Colon (tissue), 2 donors: ENCODE measurements at regions not wholly inside any gene's neighbourhood (a gene's known extent, or its start where the extent isn't known, plus 50 kb on each side); places are given as distances from the start of the nearest gene placed in this dataset.

Experiments used
- FAIRE-seq: peaks from 2 replicates; lab custom pipeline; 2012; peaks lifted over from hg19 to GRCh38; lab: Jason Lieb, UNC
- donor health status: control.
- donor health status: control.

DNA sequence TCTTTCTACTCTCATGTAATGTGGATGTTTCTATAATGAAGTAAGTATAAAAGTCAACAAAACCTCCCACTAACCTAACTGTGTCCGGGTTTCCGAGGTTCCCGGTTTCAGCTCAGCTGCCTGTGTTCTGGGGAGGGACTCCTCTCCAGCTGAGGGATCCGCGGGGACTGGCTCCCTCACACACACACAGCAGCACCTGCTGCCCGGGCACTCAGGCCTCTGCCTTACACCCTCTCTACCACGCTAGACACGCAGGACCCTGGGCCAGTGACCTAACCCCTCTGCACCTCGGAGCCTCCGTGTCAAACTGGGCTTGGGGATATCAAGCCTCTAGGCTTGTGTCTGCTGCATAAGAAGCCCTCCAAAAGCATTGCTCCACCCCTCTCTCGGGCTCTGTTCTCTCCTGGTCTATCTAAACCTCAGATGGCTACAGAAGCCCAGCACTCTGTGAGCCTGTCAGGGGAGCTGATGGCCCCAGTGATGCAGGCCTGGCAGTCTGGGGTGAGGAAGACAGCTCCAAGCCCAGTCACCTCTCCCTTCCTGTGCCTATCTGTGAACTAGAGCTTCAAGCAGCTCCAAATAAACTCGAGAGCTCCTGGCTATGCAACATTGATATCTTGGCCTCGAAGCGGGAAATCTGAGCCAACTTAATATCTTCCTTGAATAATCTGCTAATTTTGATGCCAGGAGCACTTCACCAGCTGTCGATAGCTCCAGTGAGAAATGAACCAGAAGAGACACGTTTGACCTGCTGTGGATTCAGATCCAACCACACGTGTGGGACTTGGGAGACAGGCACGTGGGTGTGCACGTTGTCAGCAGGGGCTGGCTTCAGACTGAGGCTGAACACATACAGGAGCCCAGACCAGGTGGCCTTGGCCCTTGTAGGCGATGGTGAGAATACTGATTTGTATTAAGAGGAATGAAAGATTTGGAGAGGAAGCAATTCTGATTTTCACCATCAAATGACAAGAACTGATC, 232.7 kb upstream of the B3GAT1 start:
- no peak for FAIRE-seq

DNA sequence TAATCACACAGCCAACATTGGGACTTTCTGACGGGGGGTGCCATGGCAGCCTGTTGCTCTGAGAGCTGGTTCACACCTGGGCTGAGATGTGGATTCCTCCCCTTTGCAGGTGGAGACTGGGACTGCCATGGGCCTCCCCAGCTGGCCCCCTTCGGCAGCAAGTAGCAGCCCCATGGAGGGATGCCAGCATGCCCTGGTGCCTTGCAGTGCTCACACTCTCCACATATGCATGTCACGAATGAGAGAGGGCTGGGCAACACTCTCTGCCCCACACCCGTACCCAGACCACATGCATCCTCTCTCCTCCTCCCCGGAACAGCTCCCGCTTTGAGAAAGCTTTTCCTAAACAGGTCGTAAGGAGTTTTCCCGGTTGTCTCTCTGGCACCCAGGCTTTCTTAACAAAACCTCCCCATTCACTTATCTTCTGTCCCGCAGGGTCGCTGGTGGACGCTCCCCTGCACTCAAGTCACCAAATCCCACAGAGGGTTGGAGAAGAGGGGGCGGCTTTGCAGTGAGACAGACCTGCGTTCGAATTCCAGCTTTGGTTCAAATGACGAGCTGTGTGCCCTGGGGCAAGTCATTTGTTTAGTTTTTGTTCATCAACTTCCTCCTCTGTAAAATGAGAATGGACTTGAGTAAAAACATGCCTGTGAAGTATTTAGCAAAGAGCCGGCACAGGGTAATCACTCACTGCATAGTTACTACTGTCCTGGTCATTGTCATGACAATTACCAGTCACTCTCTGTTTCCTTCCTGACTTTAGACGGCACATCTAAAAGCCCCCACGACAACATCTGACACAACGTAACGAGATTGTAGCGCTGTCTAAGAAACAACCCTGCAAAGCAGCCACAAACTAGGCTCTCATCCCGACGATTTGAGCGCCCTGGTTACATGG, 231.3 kb upstream of the B3GAT1 start:
- no peak for FAIRE-seq

DNA sequence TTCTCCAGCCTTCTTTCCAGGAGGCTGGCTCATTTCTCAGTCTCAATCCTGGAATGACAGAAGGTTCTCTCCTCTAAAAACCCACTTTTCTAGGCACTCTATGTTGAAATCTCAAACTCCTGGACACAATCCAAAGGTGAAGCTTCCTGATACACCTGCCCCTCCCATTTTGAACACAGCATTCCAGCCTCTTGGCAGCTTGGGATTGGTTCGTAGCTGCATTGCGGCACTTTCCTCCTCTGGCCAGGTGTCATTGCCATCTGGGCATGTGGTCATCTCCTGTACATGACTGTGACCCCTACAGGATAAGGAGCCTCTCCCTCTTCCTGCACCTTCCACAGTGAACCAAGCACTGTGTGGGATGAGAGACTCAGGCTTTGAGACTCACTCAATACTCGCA, 230.2 kb upstream of the B3GAT1 start:
- no peak for FAIRE-seq

DNA sequence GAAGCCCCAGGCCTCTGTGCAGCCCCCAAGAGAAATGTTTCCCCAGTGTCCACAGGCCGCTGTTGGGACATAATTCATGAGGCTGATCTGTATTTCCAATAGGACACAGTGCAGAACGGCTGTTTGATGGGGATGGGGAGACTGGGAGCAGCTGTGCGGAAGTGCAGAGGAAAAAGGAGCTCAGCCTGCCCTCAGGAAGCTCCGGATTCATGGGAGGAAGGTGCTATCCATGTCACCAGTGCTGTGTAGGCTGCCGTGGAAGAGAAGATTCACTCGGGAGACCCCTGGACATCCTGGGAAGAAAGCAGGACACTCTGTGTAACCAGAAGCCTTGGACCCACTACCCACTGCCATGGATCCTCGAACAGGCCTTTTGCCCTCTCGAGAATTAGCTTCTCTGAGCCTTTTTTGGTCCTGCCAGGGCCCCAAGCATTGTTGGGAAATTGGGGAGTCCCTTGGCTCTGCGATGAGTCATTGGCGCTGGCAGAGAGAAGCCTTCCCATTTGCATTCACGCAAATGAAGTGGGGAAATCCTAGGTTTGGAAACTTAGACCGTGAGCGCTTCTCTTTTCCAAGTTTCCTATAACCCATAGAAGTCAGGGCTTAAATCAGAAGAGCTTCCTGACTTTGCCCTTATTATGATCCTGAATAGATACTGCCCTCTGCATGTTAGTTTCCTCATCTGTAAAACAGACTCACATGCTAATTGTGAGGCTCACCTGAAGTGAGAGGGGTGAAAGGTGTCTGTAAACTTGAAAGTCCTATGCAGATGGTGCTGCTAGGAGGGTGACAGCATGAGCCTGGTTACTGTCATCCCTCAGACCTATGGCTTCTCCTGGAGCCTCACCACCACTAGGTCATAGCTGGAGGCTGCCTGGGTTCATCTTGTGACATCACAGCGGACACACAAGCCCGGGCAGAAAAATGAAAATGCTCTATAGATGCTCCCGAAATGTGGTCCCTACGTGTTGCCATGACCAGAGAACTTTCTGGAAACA, 229.2 kb upstream of the B3GAT1 start:
- FAIRE-seq: no peak

DNA sequence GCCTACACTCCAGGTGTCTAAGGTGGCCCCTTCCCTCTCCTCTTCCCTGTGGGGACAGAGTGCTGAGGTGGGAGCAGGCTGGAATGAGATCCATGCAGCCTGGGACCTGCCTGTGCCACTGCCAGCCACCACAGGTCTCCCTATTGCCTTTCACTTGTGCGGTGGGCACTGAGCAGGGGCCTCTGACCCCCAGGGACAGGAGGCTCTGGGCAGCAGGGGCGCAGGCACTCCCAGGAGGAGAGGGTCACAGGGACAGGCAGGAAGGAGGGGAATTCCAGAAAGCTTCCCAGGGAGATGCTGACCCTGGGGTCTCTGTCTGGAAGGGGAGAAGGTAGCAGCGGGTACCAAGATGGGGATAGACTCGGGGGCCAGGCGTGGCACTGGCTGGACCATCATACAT, 228.5 kb upstream of the B3GAT1 start:
- FAIRE-seq: no peak

DNA sequence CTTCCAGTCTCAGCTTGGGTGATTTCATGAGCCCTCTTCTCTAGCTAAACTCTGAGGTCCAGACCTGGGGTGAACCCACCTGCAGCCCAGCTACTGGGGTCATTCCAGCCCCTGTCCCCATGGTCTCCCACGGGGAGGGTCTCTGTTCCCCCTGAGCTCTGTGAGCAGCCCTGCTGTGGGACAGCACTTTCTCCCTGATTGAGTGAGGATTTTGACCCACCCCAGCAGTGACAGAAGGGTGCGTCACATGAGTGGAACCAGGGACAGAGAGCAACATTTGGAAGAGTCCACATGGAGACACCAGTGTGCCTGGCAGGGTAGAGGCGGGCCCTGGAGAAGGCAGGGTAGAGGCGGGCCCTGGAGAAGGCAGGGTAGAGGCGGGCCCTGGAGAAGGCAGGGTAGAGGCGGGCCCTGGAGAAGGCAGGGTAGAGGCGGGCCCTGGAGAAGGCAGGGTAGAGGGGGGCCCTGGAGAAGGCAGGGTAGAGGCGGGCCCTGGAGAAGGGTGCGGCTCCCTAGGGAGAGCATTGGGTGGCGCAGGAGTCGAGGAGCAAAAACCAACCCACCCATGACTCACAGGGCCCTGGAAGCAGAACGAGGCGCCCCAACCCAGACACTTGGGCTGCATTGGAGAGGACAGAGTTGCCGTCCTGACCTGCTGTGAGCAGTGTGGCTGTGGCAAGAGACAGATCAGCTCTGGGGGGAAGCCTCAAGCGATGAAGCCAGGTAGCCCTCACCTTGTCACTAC, 227.7 kb upstream of the B3GAT1 start:
- FAIRE-seq: no peak

DNA sequence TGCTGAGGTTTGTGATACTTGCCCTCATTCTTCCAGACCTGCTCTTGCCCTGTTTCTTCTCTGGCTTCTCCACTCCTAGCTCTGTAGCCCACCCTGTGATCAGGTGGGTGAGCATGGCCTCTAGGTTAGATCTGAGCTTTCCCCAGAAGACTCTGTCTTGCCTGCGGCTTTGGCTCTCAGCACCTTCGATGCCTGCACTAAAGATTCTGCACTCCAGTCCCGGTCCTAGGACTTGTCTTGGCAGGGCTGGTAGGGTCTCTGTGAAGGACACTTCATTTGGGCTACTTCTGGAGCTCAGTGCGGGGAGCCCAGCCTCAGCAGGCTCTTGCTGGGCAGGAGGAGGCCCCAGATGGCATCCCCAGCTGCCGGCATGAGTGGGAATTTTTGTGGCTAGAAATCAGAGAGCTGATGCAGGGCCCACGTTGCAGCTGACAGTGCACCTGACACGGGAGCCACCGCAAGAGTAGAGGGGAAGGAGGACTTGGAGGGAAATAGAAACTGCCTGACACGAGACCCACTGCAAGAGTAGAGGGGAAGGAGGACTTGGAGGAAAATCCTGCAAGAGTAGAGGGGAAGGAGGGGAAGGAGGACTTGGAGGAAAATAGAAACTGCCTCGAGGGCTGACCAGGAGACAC, 226.9 kb upstream of the B3GAT1 start:
- FAIRE-seq: no peak

DNA sequence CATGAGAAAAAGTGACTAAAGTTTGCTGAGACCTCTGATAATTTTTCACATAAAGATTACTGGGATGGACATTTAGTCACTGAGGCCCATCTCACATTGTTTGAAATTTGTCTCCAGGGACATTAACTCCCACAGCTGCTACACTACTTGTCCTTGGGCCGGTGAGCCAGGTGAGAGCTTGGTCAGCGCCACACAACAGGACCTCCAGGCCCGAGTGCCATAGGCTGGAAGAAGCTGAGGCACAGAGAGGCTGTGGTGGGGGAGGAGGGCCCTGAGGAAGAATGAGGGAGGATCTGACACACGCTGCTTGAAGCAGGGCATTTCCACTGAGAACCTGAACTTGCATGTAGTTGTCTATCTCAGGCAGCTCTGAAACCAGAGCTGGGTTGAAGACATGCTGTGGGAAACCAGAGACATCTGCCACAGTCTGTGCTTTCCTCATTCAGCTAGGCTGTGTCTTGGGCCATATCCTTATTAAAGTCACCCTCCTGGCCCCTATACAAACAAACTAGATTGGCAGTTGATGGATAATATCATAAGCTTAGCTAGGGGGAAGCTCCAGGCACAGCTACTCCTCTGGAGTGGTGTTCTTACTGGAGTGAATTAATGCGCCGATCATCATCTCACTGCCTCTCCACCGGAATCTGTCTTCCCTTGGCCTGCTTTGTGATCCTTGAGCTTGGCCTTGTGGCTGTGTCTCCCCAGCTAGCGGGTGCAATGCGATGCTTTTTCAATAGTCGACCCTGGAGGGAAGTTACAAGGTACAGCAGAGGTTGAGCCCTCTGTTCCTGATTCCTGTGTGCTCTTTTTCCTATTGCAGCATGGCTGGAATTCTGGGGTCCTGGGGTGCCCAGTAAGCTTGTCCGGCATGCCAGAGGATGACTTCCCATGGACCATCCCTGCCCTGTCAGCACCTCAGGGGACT, 225.3 kb upstream of the B3GAT1 start:
- FAIRE-seq: no peak

DNA sequence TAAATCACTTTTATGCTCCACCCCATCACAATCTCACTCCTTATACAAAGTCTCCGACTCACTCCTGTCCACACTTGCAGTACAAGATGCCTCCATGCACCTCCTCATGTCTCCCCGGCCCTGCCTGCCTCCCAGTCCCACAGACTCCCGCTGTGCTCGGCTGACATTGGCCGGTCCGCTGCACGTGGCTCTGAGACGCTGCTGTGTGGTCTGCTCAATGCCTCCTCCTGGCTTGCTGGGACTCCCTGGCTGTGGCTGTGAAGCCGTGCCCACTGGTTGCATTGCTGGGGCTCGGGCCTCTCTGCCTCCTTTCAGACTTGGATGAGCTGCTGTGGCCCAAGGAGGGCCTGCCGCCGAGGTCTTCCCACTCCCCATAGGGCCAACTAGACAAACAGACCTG, 224.0 kb upstream of the B3GAT1 start:
- FAIRE-seq: no peak

DNA sequence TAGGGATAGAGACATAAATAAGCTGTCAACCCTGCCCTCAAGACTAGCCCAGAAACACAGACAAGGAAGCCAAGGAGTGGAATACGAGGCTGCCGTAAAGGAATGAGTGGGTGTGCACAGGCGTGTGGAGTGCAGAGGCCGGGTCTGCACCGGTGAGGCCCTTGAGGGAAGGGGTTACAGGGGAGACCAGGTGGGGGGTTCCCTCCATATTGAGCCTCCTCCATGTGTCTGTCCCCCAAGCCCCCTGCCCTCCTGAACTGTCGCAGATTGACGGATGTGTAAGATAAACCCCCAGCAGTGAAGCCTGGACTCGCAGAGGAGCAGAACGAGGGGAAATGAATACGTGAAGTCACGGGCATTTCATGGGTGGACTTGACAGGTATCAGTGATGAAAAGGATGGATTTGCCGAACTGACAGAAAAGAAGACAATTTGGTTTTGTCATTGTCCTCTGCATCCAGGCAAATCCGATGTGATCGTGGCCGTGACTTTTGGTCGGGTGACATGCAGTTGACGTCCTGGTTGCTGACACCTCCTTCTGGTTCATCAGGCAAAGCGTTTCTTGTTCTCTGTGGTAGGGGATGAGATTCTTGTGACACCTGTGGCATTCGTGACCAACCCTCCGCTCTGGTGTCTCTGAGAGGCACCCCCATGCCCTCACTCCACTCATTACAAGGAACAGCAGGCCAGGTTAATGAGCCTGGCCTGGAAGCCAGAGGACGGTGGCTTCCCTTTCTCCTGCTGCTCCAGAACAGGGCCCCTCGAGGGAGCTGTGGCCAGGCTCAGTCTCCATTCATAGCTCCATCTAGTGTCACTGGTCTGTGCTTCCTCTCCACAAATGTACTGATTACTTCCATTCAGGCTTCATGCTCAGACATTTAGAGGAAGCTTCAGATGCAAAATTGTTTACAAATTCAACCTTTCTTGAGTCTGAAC, 223.1 kb upstream of the B3GAT1 start:
- no peak for FAIRE-seq

DNA sequence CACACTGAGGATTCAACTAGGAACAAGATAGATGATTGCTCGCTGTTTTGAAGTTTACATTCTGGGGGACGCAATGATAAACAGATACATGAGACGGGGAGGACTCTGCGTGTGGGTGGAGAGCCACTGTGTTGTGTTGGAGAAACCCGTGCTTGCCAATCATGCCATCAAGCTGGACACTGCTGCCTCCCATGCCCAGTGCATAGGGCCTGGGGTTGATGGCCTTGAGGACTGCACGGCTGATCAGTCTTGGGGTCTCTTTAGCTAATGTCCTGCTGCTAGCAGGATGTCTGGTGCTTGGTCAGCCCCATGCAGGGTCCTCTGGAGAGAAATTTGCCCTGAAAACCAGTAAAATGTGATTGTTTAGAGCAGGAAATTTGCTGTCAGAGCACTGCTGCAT, 221.2 kb upstream of the B3GAT1 start:
- no peak for FAIRE-seq

DNA sequence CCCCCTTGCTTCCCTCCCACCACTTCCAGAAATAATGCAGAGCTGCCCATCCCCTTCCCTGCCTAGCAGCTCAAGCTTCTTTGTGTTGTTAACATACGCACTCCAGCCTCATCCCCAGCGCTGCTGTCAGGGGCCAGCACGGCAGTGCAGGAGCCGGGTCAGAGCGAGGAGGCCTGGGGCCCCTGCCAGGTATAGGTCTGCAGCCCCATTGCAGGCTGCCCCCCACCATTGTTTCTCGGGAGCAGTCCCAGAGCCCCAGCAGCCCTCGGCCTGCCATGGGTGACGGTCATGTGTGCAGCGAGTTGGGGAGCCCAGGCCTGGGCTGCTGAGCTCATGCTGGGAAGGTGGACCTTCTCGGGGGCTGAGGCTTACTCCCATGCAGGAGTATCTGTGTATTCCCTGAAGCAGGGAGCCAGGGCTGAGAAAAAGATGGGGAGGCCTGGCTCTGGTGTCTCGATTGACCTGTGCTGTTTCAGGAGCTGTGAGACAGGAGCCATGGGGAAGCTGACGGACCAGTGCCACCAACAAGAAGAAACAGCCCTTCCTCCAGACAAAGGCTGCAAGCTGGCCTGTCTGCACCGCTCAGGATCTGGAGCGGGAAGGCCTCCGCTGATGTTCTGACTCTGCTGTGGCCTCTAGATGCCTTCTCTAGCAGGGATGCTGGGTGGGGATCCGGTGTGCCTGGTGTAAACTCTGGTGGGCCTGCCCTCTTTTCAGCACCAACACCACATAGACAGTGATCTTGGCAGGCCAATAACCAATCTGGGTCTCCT, 220.5 kb upstream of the B3GAT1 start:
- FAIRE-seq: no peak

DNA sequence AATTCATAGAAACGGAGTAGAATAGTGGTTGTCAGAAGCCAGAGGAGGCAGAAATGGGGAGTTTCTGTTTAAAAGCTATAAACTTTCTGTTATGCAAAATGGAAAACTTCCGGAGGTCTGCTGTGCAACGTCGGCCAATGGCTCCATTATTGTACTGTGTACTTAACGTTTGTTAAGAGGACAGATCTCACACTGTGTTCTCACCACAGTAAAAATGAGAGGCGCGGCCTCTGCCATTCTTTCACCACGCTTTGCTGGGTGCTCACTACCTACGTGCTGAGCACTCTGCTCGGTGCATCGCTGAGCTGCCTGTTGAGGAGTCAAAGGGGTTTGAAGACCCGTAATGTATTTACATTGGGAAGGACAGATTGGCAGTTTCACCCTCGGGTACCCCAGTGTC, 218.8 kb upstream of the B3GAT1 start:
- no peak for FAIRE-seq

DNA sequence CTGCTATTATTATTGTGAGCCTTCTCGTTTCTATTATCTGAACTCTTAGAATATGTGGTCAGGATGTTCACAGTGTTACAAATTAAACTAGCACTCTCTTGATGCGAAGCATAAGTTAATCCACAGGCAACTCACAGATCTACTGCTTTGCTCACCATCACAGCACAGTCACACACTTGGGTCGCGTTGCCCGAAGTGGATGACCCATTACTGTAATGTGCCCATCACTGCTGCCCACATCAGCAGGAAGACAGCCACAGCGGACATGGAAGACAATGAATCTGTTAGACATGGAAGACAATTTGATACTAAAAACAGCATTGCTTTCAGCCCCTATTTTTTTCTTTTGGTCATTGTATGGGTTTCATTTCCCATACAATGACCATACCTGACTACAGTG, 216.4 kb upstream of the B3GAT1 start:
- no peak for FAIRE-seq

DNA sequence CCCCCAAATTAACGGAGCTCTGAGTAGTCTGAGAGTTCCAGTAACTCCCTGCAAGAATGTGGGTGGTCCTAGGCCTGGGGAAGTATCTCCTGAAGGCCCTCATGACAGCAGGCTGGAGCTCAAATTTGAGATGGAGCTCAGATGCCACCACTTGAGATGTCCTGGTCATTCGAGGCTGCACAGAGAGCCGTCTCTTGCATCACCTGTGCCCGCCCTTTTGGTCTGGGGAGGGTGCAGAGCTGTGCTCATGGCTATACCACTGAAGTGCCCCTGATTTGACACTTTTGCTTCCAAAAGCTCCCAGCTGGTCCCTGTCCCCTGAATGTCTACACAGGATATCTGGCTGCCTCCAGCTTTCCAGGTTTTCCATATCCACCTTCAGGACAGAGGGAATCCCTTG, 214.0 kb upstream of the B3GAT1 start:
- no peak for FAIRE-seq

DNA sequence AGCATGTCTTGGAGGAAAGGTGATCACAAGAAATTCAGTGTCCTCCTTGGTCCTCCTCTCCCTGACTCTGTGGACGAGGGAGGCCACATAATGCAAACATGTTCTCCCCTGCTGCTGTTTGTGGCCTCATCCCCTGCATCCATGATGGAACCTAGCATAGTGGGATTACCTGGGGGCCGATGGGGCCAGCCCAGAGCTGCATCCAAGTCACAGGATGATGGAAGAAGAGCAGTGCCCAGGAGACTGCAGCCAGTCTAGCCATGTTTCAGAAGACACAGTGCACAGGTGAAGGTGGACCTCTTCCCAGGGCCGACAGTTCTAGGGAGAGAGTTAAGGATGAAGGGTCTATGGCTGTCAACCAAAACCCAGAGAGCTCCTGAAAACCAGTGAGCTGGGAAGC, 213.6 kb upstream of the B3GAT1 start:
- FAIRE-seq: no peak

DNA sequence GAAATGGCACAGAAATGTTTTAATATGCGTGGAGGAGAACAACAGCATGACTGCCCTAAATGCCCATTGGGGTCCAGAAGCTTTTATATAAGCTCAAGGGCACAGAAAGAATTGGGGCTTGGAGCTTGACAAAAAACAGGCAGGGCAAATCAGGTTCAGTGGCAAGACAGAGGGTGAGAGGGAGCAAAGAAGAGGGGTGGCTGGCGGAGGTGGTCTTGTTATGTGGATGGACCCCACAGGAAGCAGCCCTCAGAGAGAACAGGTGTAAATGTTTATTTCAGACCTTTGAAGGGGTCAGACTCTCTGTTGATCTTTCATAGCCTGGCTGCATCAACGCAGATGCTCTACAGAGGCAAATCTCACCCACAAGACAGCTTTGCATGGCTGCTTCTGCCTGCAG, 213.1 kb upstream of the B3GAT1 start:
- no peak for FAIRE-seq
